ENCODE measurements at regions not wholly inside any gene's neighbourhood (a gene's known extent, or its start where the extent isn't known, plus 50 kb on each side); places are given as distances from the start of the nearest gene placed in this dataset.

- TF ChIP-seq, protein P1, sequence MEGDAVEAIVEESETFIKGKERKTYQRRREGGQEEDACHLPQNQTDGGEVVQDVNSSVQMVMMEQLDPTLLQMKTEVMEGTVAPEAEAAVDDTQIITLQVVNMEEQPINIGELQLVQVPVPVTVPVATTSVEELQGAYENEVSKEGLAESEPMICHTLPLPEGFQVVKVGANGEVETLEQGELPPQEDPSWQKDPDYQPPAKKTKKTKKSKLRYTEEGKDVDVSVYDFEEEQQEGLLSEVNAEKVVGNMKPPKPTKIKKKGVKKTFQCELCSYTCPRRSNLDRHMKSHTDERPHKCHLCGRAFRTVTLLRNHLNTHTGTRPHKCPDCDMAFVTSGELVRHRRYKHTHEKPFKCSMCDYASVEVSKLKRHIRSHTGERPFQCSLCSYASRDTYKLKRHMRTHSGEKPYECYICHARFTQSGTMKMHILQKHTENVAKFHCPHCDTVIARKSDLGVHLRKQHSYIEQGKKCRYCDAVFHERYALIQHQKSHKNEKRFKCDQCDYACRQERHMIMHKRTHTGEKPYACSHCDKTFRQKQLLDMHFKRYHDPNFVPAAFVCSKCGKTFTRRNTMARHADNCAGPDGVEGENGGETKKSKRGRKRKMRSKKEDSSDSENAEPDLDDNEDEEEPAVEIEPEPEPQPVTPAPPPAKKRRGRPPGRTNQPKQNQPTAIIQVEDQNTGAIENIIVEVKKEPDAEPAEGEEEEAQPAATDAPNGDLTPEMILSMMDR (IDR thresholded peaks at IDR 0.05) = no peak
- TF ChIP-seq POLR2A (IDR thresholded peaks at IDR 0.05) = no peak
Measured at GRCh38 chr12:83477696-83478095, 791.0 kb downstream of the TMTC2 start.
